Testis (tissue), 2 donors: ENCODE measurements at regions not wholly inside any gene's neighbourhood (a gene's known extent, or its start where the extent isn't known, plus 50 kb on each side); places are given as distances from the start of the nearest gene placed in this dataset.

Experiments
- POLR2A ChIP-seq: fragments of 450-650 bp; IDR thresholded peaks from one replicate; pipeline ENCODE4 v1.6.1; 2017; ENCODE audit warnings: antibody characterized with exemption, mild to moderate bottlenecking, moderate library complexity
- TF ChIP-seq, protein P1 (sequence below), 3 experiments: fragments of 450-650 bp in 2 of 3; fragments of 200-600 bp in 1 of 3; sonication (generic) in 1 of 3; IDR thresholded peaks; one replicate each; pipeline ENCODE4 v1.5.1; 2016 to 2019; ENCODE audit warnings: antibody characterized with exemption in 3 of 3, mild to moderate bottlenecking in 2 of 3, moderate library complexity in 1 of 3

DNA sequence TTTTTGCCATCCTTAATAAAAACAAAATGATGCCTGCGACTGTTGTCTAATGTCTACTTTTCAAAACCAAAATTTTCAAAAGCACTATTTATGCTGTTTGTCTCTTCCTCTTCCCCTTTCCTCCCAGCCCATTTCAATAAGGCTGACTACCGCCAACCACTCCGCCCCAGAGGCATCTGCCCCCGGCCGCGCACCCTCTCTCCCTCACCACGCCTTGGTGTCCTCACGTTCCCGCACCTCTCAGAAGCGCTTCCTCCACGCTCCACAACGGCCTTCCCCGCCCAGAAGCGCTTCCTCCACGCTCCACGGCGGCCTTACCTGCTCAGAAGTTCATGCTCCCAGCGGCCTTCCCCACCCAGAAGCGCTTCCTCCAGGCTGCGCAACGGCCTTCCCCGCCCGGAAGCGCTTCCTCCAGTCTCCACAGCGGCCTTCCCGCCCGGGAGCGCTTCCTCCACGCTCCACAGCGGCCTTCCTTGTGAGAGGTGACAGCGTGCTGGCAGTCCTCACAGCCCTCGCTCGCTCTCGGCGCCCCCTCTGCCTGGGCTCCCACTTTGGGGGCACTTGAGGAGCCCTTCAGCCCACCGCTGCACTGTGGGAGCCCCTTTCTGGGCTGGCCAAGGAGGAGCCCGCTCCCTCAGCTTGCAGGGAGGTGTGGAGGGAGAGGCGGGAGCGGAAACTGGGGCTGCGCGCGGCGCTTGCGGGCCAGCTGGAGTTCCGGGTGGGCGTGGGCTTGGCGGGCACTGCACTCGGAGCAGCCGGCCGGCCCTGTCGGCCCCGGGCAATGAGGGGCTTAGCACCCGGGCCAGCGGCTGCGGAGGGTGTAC is 490.4 kb upstream of the ZFP42 start:
- TF ChIP-seq, protein P1, sequence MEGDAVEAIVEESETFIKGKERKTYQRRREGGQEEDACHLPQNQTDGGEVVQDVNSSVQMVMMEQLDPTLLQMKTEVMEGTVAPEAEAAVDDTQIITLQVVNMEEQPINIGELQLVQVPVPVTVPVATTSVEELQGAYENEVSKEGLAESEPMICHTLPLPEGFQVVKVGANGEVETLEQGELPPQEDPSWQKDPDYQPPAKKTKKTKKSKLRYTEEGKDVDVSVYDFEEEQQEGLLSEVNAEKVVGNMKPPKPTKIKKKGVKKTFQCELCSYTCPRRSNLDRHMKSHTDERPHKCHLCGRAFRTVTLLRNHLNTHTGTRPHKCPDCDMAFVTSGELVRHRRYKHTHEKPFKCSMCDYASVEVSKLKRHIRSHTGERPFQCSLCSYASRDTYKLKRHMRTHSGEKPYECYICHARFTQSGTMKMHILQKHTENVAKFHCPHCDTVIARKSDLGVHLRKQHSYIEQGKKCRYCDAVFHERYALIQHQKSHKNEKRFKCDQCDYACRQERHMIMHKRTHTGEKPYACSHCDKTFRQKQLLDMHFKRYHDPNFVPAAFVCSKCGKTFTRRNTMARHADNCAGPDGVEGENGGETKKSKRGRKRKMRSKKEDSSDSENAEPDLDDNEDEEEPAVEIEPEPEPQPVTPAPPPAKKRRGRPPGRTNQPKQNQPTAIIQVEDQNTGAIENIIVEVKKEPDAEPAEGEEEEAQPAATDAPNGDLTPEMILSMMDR (IDR thresholded peaks at IDR 0.05), result no peak
- no peak for TF ChIP-seq POLR2A
